H1 (cell line): ENCODE measurements at regions not wholly inside any gene's neighbourhood (a gene's known extent, or its start where the extent isn't known, plus 50 kb on each side); places are given as distances from the start of the nearest gene placed in this dataset.

Source experiments
- RFX5 ChIP-seq: IDR thresholded peaks from 2 replicates; pipeline ENCODE4 v1.6.1; 2011; ENCODE audit warnings: low read depth, low read length, improper control_type of control experiment, borderline replicate concordance
- TF ChIP-seq, protein P1 (sequence below): IDR thresholded peaks from 2 replicates; pipeline ENCODE4 v1.6.1; 2012; ENCODE audit warnings: inconsistent platforms
- TF ChIP-seq, protein P2 (sequence below), 3 experiments: IDR thresholded peaks; 1 replicate in 2 of 3; 2 replicates in 1 of 3; pipeline versions ENCODE4 v1.5.1 to v1.6.1; 2011; ENCODE audit warnings: low read length in 3 of 3, mild to moderate bottlenecking in 3 of 3, inconsistent platforms in 2 of 3, low read depth in 1 of 3, moderate library complexity in 1 of 3; ENCODE audit not compliant: insufficient read depth in 1 of 3; ENCODE audit errors: control extremely low read depth in 1 of 3

DNA sequence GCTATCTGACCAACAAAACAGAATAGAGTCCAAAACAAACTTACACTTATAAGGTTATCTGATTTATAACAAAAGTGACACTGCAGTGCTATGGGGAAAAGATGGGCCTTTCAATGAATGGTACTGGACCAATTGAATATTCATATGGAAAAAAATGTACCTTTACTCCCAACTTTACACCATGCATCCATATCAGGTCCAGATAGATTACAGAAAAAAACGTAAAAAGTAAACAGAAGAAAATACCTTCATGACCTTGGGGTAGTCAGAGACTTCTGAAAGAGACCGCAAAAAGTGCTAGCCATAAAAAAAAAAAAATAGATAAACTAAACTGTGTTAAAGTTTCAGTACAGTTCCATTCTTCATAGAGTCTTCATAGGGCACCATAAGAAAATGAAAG is 308.3 kb downstream of the GXYLT1 start (continued):
- TF ChIP-seq, protein P1, sequence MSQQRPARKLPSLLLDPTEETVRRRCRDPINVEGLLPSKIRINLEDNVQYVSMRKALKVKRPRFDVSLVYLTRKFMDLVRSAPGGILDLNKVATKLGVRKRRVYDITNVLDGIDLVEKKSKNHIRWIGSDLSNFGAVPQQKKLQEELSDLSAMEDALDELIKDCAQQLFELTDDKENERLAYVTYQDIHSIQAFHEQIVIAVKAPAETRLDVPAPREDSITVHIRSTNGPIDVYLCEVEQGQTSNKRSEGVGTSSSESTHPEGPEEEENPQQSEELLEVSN, result no peak
- no peak for TF ChIP-seq RFX5
- TF ChIP-seq, protein P2, sequence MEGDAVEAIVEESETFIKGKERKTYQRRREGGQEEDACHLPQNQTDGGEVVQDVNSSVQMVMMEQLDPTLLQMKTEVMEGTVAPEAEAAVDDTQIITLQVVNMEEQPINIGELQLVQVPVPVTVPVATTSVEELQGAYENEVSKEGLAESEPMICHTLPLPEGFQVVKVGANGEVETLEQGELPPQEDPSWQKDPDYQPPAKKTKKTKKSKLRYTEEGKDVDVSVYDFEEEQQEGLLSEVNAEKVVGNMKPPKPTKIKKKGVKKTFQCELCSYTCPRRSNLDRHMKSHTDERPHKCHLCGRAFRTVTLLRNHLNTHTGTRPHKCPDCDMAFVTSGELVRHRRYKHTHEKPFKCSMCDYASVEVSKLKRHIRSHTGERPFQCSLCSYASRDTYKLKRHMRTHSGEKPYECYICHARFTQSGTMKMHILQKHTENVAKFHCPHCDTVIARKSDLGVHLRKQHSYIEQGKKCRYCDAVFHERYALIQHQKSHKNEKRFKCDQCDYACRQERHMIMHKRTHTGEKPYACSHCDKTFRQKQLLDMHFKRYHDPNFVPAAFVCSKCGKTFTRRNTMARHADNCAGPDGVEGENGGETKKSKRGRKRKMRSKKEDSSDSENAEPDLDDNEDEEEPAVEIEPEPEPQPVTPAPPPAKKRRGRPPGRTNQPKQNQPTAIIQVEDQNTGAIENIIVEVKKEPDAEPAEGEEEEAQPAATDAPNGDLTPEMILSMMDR (IDR thresholded peaks at IDR 0.05; ENCODE audit: control extremely low read depth in 1 of 3, insufficient read depth in 1 of 3, low read depth in 1 of 3, low read length in 3 of 3), result no peak
